IMR-90 (cell line): ENCODE measurements at regions not wholly inside any gene's neighbourhood (a gene's known extent, or its start where the extent isn't known, plus 50 kb on each side); places are given as distances from the start of the nearest gene placed in this dataset.

ENCODE experiments used
- ATAC-seq: fragments of 200-7000 bp; cut with Tn5 transposase; 2 replicates; pipeline ENCODE4 v1.9.1; 2020; ENCODE audit warnings: low read depth, mild to moderate bottlenecking, moderate library complexity
- BruUV-seq: library from RNA; stranded (reverse); fragments of 400-500 nt; replicated peaks from 2 replicates; lab custom pipeline; 2021; lab: Mats Ljungman, UMichigan
- CTCF ChIA-PET: fragments of 300-600 bp; formaldehyde crosslinking; extraction: SDS; loops from one replicate; lab custom pipeline; 2021; ENCODE audit warnings: antibody characterized with exemption; lab: Yijun Ruan, JAX
- POLR2A ChIA-PET: fragments of 300-600 bp; sonication (Branson Sonifier 250); formaldehyde crosslinking; loops from one replicate; lab custom pipeline; 2022; ENCODE audit warnings: antibody characterized with exemption; ENCODE audit not compliant: unreplicated experiment; lab: Charles Lee
- DNase-seq: peaks from one replicate; pipeline ENCODE4 v3.0.0; 2013
- H2AFZ ChIP-seq: replicated peaks from 2 replicates; pipeline ENCODE3; 2013; ENCODE audit warnings: low read length, mild to moderate bottlenecking; ENCODE audit not compliant: poor library complexity
- H2AK5ac ChIP-seq: 2 replicates; pipeline ENCODE4 v1.6.1; 2013; ENCODE audit warnings: low read depth, low read length, inconsistent platforms
- H2AK9ac ChIP-seq: replicated peaks from 2 replicates; pipeline ENCODE3; 2013; ENCODE audit warnings: mild to moderate bottlenecking, low read depth, low read length, moderate library complexity; ENCODE audit not compliant: poor library complexity
- H2BK120ac ChIP-seq: 2 replicates; pipeline ENCODE4 v1.6.1; 2013; ENCODE audit warnings: low read depth, low read length, inconsistent platforms
- H2BK15ac ChIP-seq: 3 replicates; pipeline ENCODE4 v1.6.1; 2013; ENCODE audit warnings: low read depth, low read length, inconsistent platforms
- H2BK20ac ChIP-seq: 2 replicates; pipeline ENCODE4 v1.6.1; 2013; ENCODE audit warnings: low read depth, mild to moderate bottlenecking, inconsistent platforms, low read length, moderate library complexity
- H2BK5ac ChIP-seq: 2 replicates; pipeline ENCODE4 v1.6.1; 2013; ENCODE audit warnings: mild to moderate bottlenecking, low read depth, low read length, inconsistent platforms; ENCODE audit not compliant: poor library complexity, severe bottlenecking
- H3K14ac ChIP-seq: replicated peaks from 2 replicates; pipeline ENCODE4 v1.6.1; 2013; ENCODE audit warnings: low read depth, low read length, inconsistent platforms
- H3K18ac ChIP-seq: 2 replicates; pipeline ENCODE4 v1.6.1; 2013; ENCODE audit warnings: low read depth, low read length, control low read depth
- H3K23ac ChIP-seq: 2 replicates; pipeline ENCODE4 v1.6.1; 2013; ENCODE audit warnings: low read depth, low read length, inconsistent platforms
- H3K27ac ChIP-seq: 2 replicates; pipeline ENCODE4 v1.5.1; 2013; ENCODE audit warnings: mild to moderate bottlenecking, control low read depth, low read length; ENCODE audit not compliant: insufficient read depth
- H3K27me3 ChIP-seq: 2 replicates; pipeline ENCODE4 v1.6.1; 2013; ENCODE audit warnings: low read length; ENCODE audit not compliant: control insufficient read depth, insufficient read depth
- H3K36me3 ChIP-seq: 2 replicates; pipeline ENCODE4 v1.6.1; 2013; ENCODE audit warnings: low read length, mixed read lengths; ENCODE audit not compliant: control insufficient read depth, insufficient read depth
- H3K4ac ChIP-seq: 2 replicates; pipeline ENCODE4 v1.6.1; 2013; ENCODE audit warnings: low read depth, low read length, inconsistent platforms
- H3K4me1 ChIP-seq: 2 replicates; pipeline ENCODE4 v1.6.1; 2013; ENCODE audit warnings: low read length, mixed read lengths; ENCODE audit not compliant: control insufficient read depth, insufficient read depth
- H3K4me2 ChIP-seq: 2 replicates; pipeline ENCODE4 v1.6.1; 2013; ENCODE audit warnings: low read depth, mild to moderate bottlenecking, control low read depth, low read length, moderate library complexity
- H3K4me3 ChIP-seq: 2 replicates; pipeline ENCODE4 v1.5.1; 2013; ENCODE audit warnings: low read depth, mild to moderate bottlenecking, control low read depth, low read length, moderate library complexity; ENCODE audit not compliant: insufficient read depth
- H3K56ac ChIP-seq: 2 replicates; pipeline ENCODE4 v1.6.1; 2013; ENCODE audit warnings: low read length, inconsistent platforms; ENCODE audit not compliant: insufficient read depth; ENCODE audit errors: extremely low read depth
- H3K79me1 ChIP-seq, 2 experiments: 2 replicates each; pipeline ENCODE4 v1.6.1; 2013; ENCODE audit warnings: low read length in 2 of 2, inconsistent platforms in 1 of 2, low read depth in 1 of 2
- H3K9ac ChIP-seq: 2 replicates; pipeline ENCODE4 v1.6.1; 2013; ENCODE audit warnings: low read depth, low read length, control low read depth
- H3K9me1 ChIP-seq: 2 replicates; pipeline ENCODE4 v1.6.1; 2013; ENCODE audit warnings: low read length, inconsistent platforms; ENCODE audit not compliant: insufficient read depth
- H3K9me3 ChIP-seq: 2 replicates; pipeline ENCODE4 v1.6.1; 2013; ENCODE audit warnings: low read length; ENCODE audit not compliant: control insufficient read depth, insufficient read depth
- H4K20me1 ChIP-seq: 2 replicates; pipeline ENCODE4 v1.6.1; 2013; ENCODE audit warnings: low read length, inconsistent platforms; ENCODE audit not compliant: insufficient read depth
- H4K5ac ChIP-seq: 2 replicates; pipeline ENCODE4 v1.6.1; 2013; ENCODE audit warnings: mild to moderate bottlenecking, low read depth, low read length, control low read depth
- H4K8ac ChIP-seq, 2 experiments: 2 replicates each; pipeline ENCODE4 v1.6.1; 2013; ENCODE audit warnings: low read depth in 2 of 2, low read length in 2 of 2, control low read depth in 1 of 2, inconsistent platforms in 1 of 2
- H4K91ac ChIP-seq: 2 replicates; pipeline ENCODE4 v1.6.1; 2013; ENCODE audit warnings: low read depth, low read length, inconsistent platforms; ENCODE audit not compliant: insufficient read depth
- BHLHE40 ChIP-seq: fragments of 150-350 bp; IDR thresholded peaks from 2 replicates; pipeline ENCODE4 v1.6.1; 2016; ENCODE audit warnings: mild to moderate bottlenecking, low read depth, low read length
- CEBPB ChIP-seq: IDR thresholded peaks from 2 replicates; pipeline ENCODE4 v1.6.1; 2012; ENCODE audit warnings: low read depth, low read length, improper control_type of control experiment
- MAFK ChIP-seq: IDR thresholded peaks from 2 replicates; pipeline ENCODE4 v1.6.1; 2012; ENCODE audit warnings: low read depth, low read length, improper control_type of control experiment
- MAZ ChIP-seq: IDR thresholded peaks from 2 replicates; pipeline ENCODE4 v1.6.1; 2012; ENCODE audit warnings: low read depth, mild to moderate bottlenecking, low read length, improper control_type of control experiment, moderate library complexity, borderline replicate concordance
- RCOR1 ChIP-seq: IDR thresholded peaks from 2 replicates; pipeline ENCODE4 v1.6.1; 2012; ENCODE audit warnings: mild to moderate bottlenecking, low read length, improper control_type of control experiment; ENCODE audit not compliant: insufficient replicate concordance
- WGBS, 2 experiments: methylation state at CpG; one replicate each; pipeline versions ENCODE4 v1.1.5 to v1.1.7; 2013; ENCODE audit warnings: missing lambda C conversion rate in 2 of 2; ENCODE audit not compliant: insufficient read length in 1 of 2; ENCODE audit errors: extremely low coverage in 2 of 2; 5-methylcytosine and 5-hydroxymethylcytosine counted together
- dilution Hi-C: fragments of 300-500 bp; cut with HindIII; formaldehyde crosslinking; loops from one replicate; pipeline ENCODE4 v1.14.3; 2018; ENCODE audit warnings: low sequenced_read_pairs; ENCODE audit not compliant: unreplicated experiment
- in situ Hi-C: fragments of 300-500 bp; cut with MboI; formaldehyde crosslinking; loops from 3 replicates; pipeline ENCODE4 v1.14.3; 2019; ENCODE audit warnings: low sequenced_read_pairs, inconsistent platforms, mixed read lengths
- intact Hi-C: fragments of 100-400 bp; cut with micrococcal nuclease; formaldehyde crosslinking; loops from 2 replicates; pipeline ENCODE4 v1.10.0; 2022

DNA sequence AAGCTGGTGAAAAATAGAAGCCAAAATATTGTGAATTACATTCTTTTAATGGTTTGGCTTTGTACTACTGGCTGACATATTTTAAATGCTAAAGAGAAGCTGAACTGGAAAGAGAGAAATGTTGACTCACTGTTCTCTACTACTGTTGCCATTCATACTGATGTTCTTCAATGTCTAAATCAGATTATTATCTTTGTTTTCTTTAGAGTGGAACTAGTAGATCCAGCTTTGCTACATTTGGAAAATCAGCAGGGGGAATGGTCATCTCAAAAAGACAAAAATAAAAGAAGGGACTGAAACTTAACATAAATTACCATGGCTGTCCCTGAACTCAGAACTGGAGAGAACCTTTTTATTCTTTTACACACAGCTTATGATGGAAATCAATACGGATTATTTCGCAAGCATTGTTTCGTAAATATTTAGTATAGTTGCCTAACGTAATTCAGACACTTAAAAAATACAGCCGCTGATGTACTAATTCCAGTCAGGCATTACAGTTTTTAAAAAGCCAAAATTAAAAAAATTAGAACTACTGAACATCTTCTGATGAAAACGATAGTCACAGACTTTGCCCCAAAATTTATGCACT, 76.3 kb upstream of the OTX2 start:
- H4K5ac ChIP-seq = no peak overlapping the region
- no peak overlapping the region for H2AK9ac ChIP-seq
- no peak overlapping the region for H3K9ac ChIP-seq
- H3K4me3 ChIP-seq = no peak overlapping the region
- H2AK5ac ChIP-seq = no peak overlapping the region
- H2BK15ac ChIP-seq = no peak overlapping the region
- H3K18ac ChIP-seq = no peak overlapping the region
- H3K79me1 ChIP-seq = no peaks in the 10 kb centered on the region
- H2AFZ ChIP-seq = no peak overlapping the region
- ChIA-PET POLR2A (no interaction called here), CTCF (no interaction called here)
- H3K56ac ChIP-seq = no peak overlapping the region
- H3K27me3 ChIP-seq = no peaks in the 10 kb centered on the region
- H4K8ac ChIP-seq = no peak overlapping the region
- dilution Hi-C loops (no loop called here), intact Hi-C loops (no loop called here), in situ Hi-C loops (no loop called here)
- ATAC-seq = no peak
- TF ChIP-seq BHLHE40 = no peak
- no peak for TF ChIP-seq RCOR1
- TF ChIP-seq MAFK = no peak
- TF ChIP-seq CEBPB = 0 out of 2 replicates have a peak, but pooled peaks have one; percentile 5
- no peak for TF ChIP-seq MAZ
- no peak overlapping the region for H2BK20ac ChIP-seq
- no peak overlapping the region for H3K23ac ChIP-seq
- no peaks in the 10 kb centered on the region for H3K4me1 ChIP-seq
- no peak for DNase-seq
- H3K27ac ChIP-seq = no peak overlapping the region
- no peaks in the 10 kb centered on the region for H3K36me3 ChIP-seq
- H4K91ac ChIP-seq = no peak overlapping the region
- H3K14ac ChIP-seq = no peak overlapping the region
- no peaks in the 10 kb centered on the region for H3K9me3 ChIP-seq
- BruUV-seq = no TSS peak
- no peaks in the 10 kb centered on the region for H4K20me1 ChIP-seq
- H2BK5ac ChIP-seq = no peak overlapping the region
- H2BK120ac ChIP-seq = no peak overlapping the region
- no peak overlapping the region for H3K4me2 ChIP-seq
- 25% methylated on average over 2 of the region's 6 CpGs; no CpG with 5 or more reads in 1 of the 2 experiments for WGBS, 2 experiments
- no peak overlapping the region for H3K4ac ChIP-seq
- no peaks in the 10 kb centered on the region for H3K9me1 ChIP-seq
